GM12872 (cell line): ENCODE measurements at regions not wholly inside any gene's neighbourhood (a gene's known extent, or its start where the extent isn't known, plus 50 kb on each side); places are given as distances from the start of the nearest gene placed in this dataset.
A peak's percentile ranks its signal among the peaks of the same experiment; 100 is the strongest.

ENCODE experiments used
- TF ChIP-seq, protein P1 (sequence below): IDR thresholded peaks from 3 replicates; pipeline ENCODE4 v1.5.1; 2011; ENCODE audit warnings: low read depth, mild to moderate bottlenecking, low read length, moderate library complexity; ENCODE audit not compliant: insufficient read depth

DNA sequence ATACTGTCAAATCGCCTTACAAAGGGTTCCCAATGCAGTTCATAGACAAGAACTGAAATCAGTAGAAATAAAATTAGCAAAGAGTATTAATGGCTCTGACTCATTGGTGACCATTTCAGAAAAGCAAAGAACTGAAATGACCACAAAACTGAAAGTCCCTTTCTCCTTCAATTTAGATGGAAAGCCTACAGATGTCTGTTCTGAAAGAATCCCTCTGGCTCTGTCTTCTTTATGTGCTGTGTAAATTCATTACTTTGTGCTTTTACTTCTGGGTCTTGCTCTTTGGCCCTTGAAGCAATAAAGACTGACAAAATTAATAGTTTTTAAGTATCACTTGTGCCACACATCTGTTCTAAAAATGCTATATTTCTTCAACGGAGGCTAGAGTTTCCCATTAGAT lies 62.7 kb upstream of the GPR89A start:
- TF ChIP-seq, protein P1, sequence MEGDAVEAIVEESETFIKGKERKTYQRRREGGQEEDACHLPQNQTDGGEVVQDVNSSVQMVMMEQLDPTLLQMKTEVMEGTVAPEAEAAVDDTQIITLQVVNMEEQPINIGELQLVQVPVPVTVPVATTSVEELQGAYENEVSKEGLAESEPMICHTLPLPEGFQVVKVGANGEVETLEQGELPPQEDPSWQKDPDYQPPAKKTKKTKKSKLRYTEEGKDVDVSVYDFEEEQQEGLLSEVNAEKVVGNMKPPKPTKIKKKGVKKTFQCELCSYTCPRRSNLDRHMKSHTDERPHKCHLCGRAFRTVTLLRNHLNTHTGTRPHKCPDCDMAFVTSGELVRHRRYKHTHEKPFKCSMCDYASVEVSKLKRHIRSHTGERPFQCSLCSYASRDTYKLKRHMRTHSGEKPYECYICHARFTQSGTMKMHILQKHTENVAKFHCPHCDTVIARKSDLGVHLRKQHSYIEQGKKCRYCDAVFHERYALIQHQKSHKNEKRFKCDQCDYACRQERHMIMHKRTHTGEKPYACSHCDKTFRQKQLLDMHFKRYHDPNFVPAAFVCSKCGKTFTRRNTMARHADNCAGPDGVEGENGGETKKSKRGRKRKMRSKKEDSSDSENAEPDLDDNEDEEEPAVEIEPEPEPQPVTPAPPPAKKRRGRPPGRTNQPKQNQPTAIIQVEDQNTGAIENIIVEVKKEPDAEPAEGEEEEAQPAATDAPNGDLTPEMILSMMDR = no peak

DNA sequence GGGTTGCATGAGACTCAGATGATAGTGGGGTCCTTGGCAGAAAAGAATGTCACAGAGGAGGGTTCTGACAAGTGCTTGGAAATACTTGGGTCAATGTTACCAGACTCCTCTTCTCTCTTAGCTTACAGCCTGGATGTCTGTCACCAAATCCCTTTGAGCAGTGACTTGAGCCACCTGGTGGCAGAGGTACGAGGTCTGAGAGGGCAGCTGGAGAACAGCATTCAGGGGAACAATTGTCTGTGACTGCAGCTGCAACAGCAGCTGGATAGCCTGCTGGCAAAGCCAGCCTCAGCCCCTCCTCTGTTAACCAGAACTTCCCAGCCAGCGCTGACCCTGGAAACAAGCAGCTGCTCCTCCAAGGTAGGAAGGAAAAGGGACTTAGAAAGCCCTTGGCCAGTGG lies 87.6 kb upstream of the NBPF20 start:
- TF ChIP-seq, protein P1 = 0 out of 3 replicates have a peak, but pooled peaks have one; percentile 14
